DMS 273 (cell line): ENCODE measurements at regions not wholly inside any gene's neighbourhood (a gene's known extent, or its start where the extent isn't known, plus 50 kb on each side); places are given as distances from the start of the nearest gene placed in this dataset.
A peak's percentile ranks its signal among the peaks of the same experiment; 100 is the strongest.

Source experiments
- DNase-seq: peaks from one replicate; lab custom pipeline; 2025; ENCODE audit not compliant: unreplicated experiment; lab: John Stamatoyannopoulos, UW

GRCh38 chr16:73237601-73238000 is 189.7 kb upstream of the ZFHX3 start:
- DNase-seq: no peak

GRCh38 chr16:73234496-73234895 is 186.6 kb upstream of the ZFHX3 start:
- DNase-seq: no peak

- no peak for DNase-seq
Measured at GRCh38 chr16:73233846-73234424, 186.0 kb upstream of the ZFHX3 start.

- DNase-seq: peak; percentile 7
Measured at GRCh38 chr16:73233329-73233765, 185.4 kb upstream of the ZFHX3 start.

- peak; percentile 70 for DNase-seq
Measured at GRCh38 chr16:73232555-73233328, 184.8 kb upstream of the ZFHX3 start.

GRCh38 chr16:73231944-73232554 is 184.1 kb upstream of the ZFHX3 start:
- DNase-seq: peak; percentile 49

GRCh38 chr16:73231379-73231778 is 183.5 kb upstream of the ZFHX3 start:
- DNase-seq: no peak

GRCh38 chr16:73230651-73231050 is 182.7 kb upstream of the ZFHX3 start:
- DNase-seq: no peak

- DNase-seq: no peak
Measured at GRCh38 chr16:73228649-73229048, 180.7 kb upstream of the ZFHX3 start.

GRCh38 chr16:73226675-73227074 is 178.7 kb upstream of the ZFHX3 start:
- no peak for DNase-seq

- DNase-seq: no peak
Measured at GRCh38 chr16:73225983-73226382, 178.1 kb upstream of the ZFHX3 start.

- DNase-seq: no peak
Measured at GRCh38 chr16:73220836-73221235, 172.9 kb upstream of the ZFHX3 start.

- DNase-seq: no peak
Measured at GRCh38 chr16:73219176-73219575, 171.2 kb upstream of the ZFHX3 start.

- DNase-seq: peak; percentile 29
Measured at GRCh38 chr16:73217654-73218053, 169.7 kb upstream of the ZFHX3 start.

GRCh38 chr16:73216932-73217331 is 169.0 kb upstream of the ZFHX3 start:
- DNase-seq: no peak

- DNase-seq: no peak
Measured at GRCh38 chr16:73215678-73216377, 167.9 kb upstream of the ZFHX3 start.

- peak; percentile 44 for DNase-seq
Measured at GRCh38 chr16:73214825-73215677, 167.1 kb upstream of the ZFHX3 start.

GRCh38 chr16:73213732-73214455 is 166.0 kb upstream of the ZFHX3 start:
- DNase-seq: peak; percentile 78

GRCh38 chr16:73212431-73212830 is 164.5 kb upstream of the ZFHX3 start:
- no peak for DNase-seq

- DNase-seq: no peak
Measured at GRCh38 chr16:73210686-73211085, 162.8 kb upstream of the ZFHX3 start.
